ENCODE measurements at regions not wholly inside any gene's neighbourhood (a gene's known extent, or its start where the extent isn't known, plus 50 kb on each side); places are given as distances from the start of the nearest gene placed in this dataset.

GRCh38 chr10:35946556-35946955 is 304.5 kb upstream of the FZD8 start:
- Histone ChIP-seq H3K27ac (no peak overlapping the region), H3K9me3 (no peaks in the 10 kb centered on the region), H3K4me1 (no peaks in the 10 kb centered on the region), H3K4me3 (no peak overlapping the region), H3K27me3 (no peaks in the 10 kb centered on the region), H3K36me3 (no peaks in the 10 kb centered on the region)
- DNase-seq (ENCODE audit: low spot score), result no peak
- TF ChIP-seq CTCF (IDR thresholded peaks at IDR 0.05), result no peak

- TF ChIP-seq CTCF (IDR thresholded peaks at IDR 0.05), result no peak
Observed at GRCh38 chr10:35942057-35942456, 300.0 kb upstream of the FZD8 start.

DNA sequence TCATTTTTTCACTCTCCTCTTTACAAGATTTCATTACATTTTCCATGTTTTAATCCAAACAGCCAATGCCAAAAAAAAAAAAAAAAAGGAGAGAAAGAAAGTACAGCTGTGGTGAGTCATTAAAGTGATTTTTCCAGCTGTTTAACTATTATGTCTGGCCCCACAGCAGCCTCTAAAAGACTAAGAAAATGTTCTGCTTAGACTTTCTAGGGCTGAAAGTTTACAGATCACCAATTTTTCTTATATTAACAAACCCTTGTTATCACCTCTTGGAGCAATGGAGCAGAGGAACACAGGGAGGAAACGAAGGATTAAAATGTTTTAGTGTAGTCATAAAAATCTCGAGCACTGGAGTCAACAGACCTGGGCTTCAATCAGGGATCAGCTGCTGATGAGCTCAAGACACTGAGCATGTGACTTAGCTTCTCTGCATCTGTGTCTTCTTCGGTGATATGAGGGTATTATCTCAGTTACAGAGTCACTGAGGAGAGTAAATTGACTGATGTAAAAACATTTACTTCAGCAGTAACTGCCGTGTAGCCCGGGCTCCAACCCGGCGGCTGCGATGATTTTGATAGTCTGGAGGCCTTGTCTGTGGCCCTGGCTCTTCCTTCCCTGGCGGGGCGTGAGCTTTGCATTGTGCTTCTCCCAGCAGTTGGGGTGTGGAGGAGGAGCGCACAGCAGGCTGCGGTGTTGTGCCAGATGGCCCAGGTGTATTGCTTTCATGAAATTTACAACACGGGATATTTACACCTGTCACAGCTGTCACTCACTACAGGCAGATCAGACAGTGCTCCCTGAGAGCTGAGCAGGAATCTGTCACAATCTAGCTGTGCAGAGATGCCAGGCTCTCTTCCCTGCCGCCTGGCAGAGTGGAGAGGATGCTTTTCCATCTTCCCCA is 298.3 kb upstream of the FZD8 start:
- DNase-seq (ENCODE audit: low spot score), result no peak

More at GRCh38 chr10:35942057-35942456, 300.0 kb upstream of the FZD8 start:
- DNase-seq (ENCODE audit: low spot score), result no peak
- no peaks in the 10 kb centered on the region for H3K9me3 ChIP-seq
- H3K4me3 ChIP-seq, result no peak overlapping the region
- no peak overlapping the region for H3K27ac ChIP-seq
- H3K36me3 ChIP-seq, result no peaks in the 10 kb centered on the region
- H3K27me3 ChIP-seq, result no peaks in the 10 kb centered on the region
- peaks cover 0 to 8% of the 10 kb centered on the region in 2 donors for H3K4me1 ChIP-seq

GRCh38 chr10:35938160-35938559 is 296.1 kb upstream of the FZD8 start:
- Histone ChIP-seq H3K27me3 (no peaks in the 10 kb centered on the region), H3K27ac (no peak overlapping the region), H3K4me1 (peaks cover 0 to 8% of the 10 kb centered on the region in 2 donors), H3K36me3 (no peaks in the 10 kb centered on the region), H3K4me3 (no peak overlapping the region), H3K9me3 (no peaks in the 10 kb centered on the region)
- no peak for TF ChIP-seq CTCF (IDR thresholded peaks at IDR 0.05)
- DNase-seq (ENCODE audit: low spot score), result no peak

More for the DNA sequence above, 298.3 kb upstream of the FZD8 start:
- peak overlapping the region; percentile 16 to 61 for H3K27ac ChIP-seq
- H3K4me3 ChIP-seq, result no peak overlapping the region
- H3K36me3 ChIP-seq, result no peaks in the 10 kb centered on the region
- no peaks in the 10 kb centered on the region for H3K27me3 ChIP-seq
- TF ChIP-seq CTCF (IDR thresholded peaks at IDR 0.05), result no peak
- H3K9me3 ChIP-seq, result no peaks in the 10 kb centered on the region
- H3K4me1 ChIP-seq, result peaks cover 0 to 8% of the 10 kb centered on the region in 2 donors

GRCh38 chr10:35937546-35937945 is 295.4 kb upstream of the FZD8 start:
- no peaks in the 10 kb centered on the region for H3K9me3 ChIP-seq
- no peak overlapping the region for H3K4me3 ChIP-seq
- no peaks in the 10 kb centered on the region for H3K27me3 ChIP-seq
- no peak overlapping the region for H3K27ac ChIP-seq
- no peaks in the 10 kb centered on the region for H3K36me3 ChIP-seq
- TF ChIP-seq CTCF (IDR thresholded peaks at IDR 0.05), result no peak
- H3K4me1 ChIP-seq, result peaks cover 0 to 8% of the 10 kb centered on the region in 2 donors
- no peak for DNase-seq (ENCODE audit: low spot score)

Measured in right atrium auricular region (tissue), 2 donors.